ENCODE measurements at regions not wholly inside any gene's neighbourhood (a gene's known extent, or its start where the extent isn't known, plus 50 kb on each side); places are given as distances from the start of the nearest gene placed in this dataset.

DNA sequence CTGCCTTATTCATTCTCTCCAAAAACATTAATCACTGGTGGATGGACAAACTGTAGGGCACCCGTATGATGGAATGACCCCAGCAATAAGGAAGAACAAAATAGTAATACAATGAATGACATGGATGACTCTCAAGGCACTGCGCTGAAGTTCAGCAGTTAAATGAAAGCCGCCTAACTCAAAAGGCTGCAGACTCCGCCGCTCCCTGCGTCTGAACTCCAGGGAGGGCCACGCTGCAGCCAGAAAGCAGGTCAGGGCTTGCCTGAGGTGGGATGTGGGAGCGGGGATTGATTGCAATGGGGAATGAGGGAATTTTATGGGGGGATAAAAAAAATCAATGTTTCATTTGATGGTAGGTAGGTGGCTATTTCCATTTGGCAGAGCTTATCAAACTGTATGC is 86.5 kb upstream of the LAPTM4A start:
- TF ChIP-seq, protein P1, sequence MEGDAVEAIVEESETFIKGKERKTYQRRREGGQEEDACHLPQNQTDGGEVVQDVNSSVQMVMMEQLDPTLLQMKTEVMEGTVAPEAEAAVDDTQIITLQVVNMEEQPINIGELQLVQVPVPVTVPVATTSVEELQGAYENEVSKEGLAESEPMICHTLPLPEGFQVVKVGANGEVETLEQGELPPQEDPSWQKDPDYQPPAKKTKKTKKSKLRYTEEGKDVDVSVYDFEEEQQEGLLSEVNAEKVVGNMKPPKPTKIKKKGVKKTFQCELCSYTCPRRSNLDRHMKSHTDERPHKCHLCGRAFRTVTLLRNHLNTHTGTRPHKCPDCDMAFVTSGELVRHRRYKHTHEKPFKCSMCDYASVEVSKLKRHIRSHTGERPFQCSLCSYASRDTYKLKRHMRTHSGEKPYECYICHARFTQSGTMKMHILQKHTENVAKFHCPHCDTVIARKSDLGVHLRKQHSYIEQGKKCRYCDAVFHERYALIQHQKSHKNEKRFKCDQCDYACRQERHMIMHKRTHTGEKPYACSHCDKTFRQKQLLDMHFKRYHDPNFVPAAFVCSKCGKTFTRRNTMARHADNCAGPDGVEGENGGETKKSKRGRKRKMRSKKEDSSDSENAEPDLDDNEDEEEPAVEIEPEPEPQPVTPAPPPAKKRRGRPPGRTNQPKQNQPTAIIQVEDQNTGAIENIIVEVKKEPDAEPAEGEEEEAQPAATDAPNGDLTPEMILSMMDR (IDR thresholded peaks at IDR 0.05) = no peak
- no peak for TF ChIP-seq EP300 (IDR thresholded peaks at IDR 0.05)

Data from tibial nerve (tissue), 4 donors.